Spleen (tissue), 11 donors: ENCODE measurements at regions not wholly inside any gene's neighbourhood (a gene's known extent, or its start where the extent isn't known, plus 50 kb on each side); places are given as distances from the start of the nearest gene placed in this dataset.

ENCODE experiments used
- DNase-seq: peaks from one replicate; pipeline ENCODE4 v3.0.0-alpha.2; 2020
- H3K27ac ChIP-seq, 8 donors: fragments of 200-600 bp; sonication (generic) in 7 of 8; 1 replicate in 4 of 8; 2 replicates in 4 of 8; pipeline versions ENCODE4 v1.5.0 to v1.8.0; 2016 to 2021; ENCODE audit warnings: inconsistent platforms in 4 of 8, mild to moderate bottlenecking in 4 of 8, moderate library complexity in 1 of 8
- H3K27me3 ChIP-seq, 7 donors: fragments of 200-600 bp; sonication (generic) in 6 of 7; replicated peaks in 1 of 7; 1 replicate in 4 of 7; 2 replicates in 3 of 7; pipeline versions ENCODE4 v1.5.0 to v1.8.0; 2016 to 2021; ENCODE audit warnings: inconsistent platforms in 3 of 7, mild to moderate bottlenecking in 1 of 7
- H3K36me3 ChIP-seq, 6 donors: fragments of 200-600 bp; sonication (generic) in 5 of 6; 1 replicate in 4 of 6; 2 replicates in 2 of 6; pipeline versions ENCODE4 v1.5.0 to v1.8.0; 2016 to 2021; ENCODE audit warnings: inconsistent platforms in 2 of 6
- H3K4me1 ChIP-seq, 6 donors: fragments of 200-600 bp; sonication (generic) in 5 of 6; 1 replicate in 3 of 6; 2 replicates in 3 of 6; pipeline versions ENCODE4 v1.5.0 to v1.8.0; 2016 to 2021; ENCODE audit warnings: inconsistent platforms in 3 of 6
- H3K4me3 ChIP-seq, 8 donors: fragments of 200-600 bp; sonication (generic) in 7 of 8; 1 replicate in 4 of 8; 2 replicates in 4 of 8; pipeline versions ENCODE4 v1.5.0 to v1.8.0; 2016 to 2021; ENCODE audit warnings: inconsistent platforms in 4 of 8, mild to moderate bottlenecking in 4 of 8, moderate library complexity in 2 of 8
- H3K9me3 ChIP-seq, 8 donors: fragments of 200-600 bp; sonication (generic) in 7 of 8; 1 replicate in 4 of 8; 2 replicates in 4 of 8; pipeline versions ENCODE4 v1.5.0 to v1.8.0; 2016 to 2021; ENCODE audit warnings: inconsistent platforms in 4 of 8
- POLR2A ChIP-seq, 3 donors: fragments of 450-650 bp; IDR thresholded peaks; one replicate each; pipeline ENCODE4 v1.5.1; 2017; ENCODE audit warnings: antibody characterized with exemption in 3 of 3, mild to moderate bottlenecking in 1 of 3
- POLR2AphosphoS5 ChIP-seq, 3 donors: sonication (generic); formaldehyde crosslinking; IDR thresholded peaks; one replicate each; pipeline ENCODE4 v1.5.1; 2017; ENCODE audit warnings: antibody characterized with exemption in 3 of 3
- WGBS, 5 donors: extraction: QIAGEN DNeasy Blood & Tissue Kit in 3 of 5; methylation state at CpG; one replicate each; pipeline versions ENCODE4 v1.1.5 to v1.1.7; 2013 to 2018; 5-methylcytosine and 5-hydroxymethylcytosine counted together
- intact Hi-C: fragments of 100-400 bp; cut with DNase I; formaldehyde crosslinking; loops from one replicate; pipeline ENCODE4 v1.15.0; 2023; ENCODE audit warnings: low total_unique reads
- TF ChIP-seq, protein P1 (sequence below), 11 experiments: fragments of 200-600 bp in 7 of 11; fragments of 450-650 bp in 4 of 11; sonication (generic) in 4 of 11; IDR thresholded peaks in 8 of 11; conservative IDR thresholded peaks in 3 of 11; 1 replicate in 7 of 11; 2 replicates in 4 of 11; pipeline versions ENCODE4 v1.4.0 to v1.8.0; 2016 to 2021; ENCODE audit warnings: antibody characterized with exemption in 11 of 11, inconsistent platforms in 4 of 11, mild to moderate bottlenecking in 1 of 11
- donor health status: healthy with polysubstance abuse.
- donor health status: DM: no; HTN: no; CAD: no; lungs with moderate emphysema.
- donor health status: DM: no; HTN: no; CAD: no.
- donor health status: Bipolar disorder and iron deficiency.
- donor health status: healthy.
- donor health status: DM: no; HTN: no; CAD: no.
- donor health status: DM: yes; HTN: yes; CAD: no.

GRCh38 chr5:27353540-27353939 lies 315.2 kb upstream of the CDH9 start:
- WGBS, 5 donors: 73 to 83% (median 79%) methylated on average over 6 of the region's 6 CpGs
- Histone ChIP-seq H3K27me3 (no peaks in the 10 kb centered on the region), H3K36me3 (no peaks in the 10 kb centered on the region), H3K27ac (no peak overlapping the region), H3K9me3 (peaks cover 0 to 17% (median 3%) of the 10 kb centered on the region in 8 donors), H3K4me1 (no peaks in the 10 kb centered on the region), H3K4me3 (no peak overlapping the region)
- intact Hi-C loops: no loop called here
- no peak for DNase-seq
- TF ChIP-seq POLR2A (IDR thresholded peaks at IDR 0.05) (no peak), POLR2AphosphoS5 (IDR thresholded peaks at IDR 0.05) (no peak)
- TF ChIP-seq, protein P1, sequence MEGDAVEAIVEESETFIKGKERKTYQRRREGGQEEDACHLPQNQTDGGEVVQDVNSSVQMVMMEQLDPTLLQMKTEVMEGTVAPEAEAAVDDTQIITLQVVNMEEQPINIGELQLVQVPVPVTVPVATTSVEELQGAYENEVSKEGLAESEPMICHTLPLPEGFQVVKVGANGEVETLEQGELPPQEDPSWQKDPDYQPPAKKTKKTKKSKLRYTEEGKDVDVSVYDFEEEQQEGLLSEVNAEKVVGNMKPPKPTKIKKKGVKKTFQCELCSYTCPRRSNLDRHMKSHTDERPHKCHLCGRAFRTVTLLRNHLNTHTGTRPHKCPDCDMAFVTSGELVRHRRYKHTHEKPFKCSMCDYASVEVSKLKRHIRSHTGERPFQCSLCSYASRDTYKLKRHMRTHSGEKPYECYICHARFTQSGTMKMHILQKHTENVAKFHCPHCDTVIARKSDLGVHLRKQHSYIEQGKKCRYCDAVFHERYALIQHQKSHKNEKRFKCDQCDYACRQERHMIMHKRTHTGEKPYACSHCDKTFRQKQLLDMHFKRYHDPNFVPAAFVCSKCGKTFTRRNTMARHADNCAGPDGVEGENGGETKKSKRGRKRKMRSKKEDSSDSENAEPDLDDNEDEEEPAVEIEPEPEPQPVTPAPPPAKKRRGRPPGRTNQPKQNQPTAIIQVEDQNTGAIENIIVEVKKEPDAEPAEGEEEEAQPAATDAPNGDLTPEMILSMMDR (IDR thresholded peaks at IDR 0.05 in 8 of 11, conservative IDR thresholded peaks at IDR 0.05 in 3 of 11): no peak

- intact Hi-C loops: no loop called here
Observed at GRCh38 chr5:27341342-27341741, 303.0 kb upstream of the CDH9 start.

DNA sequence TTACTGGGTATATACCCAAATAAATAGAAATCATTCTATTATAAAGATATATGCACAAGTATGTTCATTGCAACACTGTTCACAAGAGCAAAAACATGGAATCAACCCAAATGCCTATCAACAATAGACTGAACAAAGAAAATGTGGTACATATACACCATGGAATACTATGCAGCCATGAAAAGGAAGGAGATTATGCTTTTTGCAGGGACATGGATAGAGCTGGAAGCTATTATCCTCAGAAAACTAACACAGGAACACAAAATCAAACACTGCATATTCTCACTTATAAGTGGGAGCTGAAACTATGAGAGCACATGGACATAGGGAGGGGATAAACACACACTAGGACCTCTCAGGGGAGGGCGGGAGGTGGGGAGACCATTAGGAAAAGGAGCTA lies 298.4 kb upstream of the CDH9 start:
- intact Hi-C loops: no loop called here
- H3K36me3 ChIP-seq: no peaks in the 10 kb centered on the region
- no peaks in the 10 kb centered on the region for H3K4me1 ChIP-seq
- no peak overlapping the region for H3K4me3 ChIP-seq
- H3K27ac ChIP-seq: no peak overlapping the region
- H3K9me3 ChIP-seq: peaks cover 0 to 31% (median 10%) of the 10 kb centered on the region in 8 donors
- DNase-seq: no peak
- 19 to 96% (median 36%) methylated on average over 1 of the region's 1 CpG for WGBS, 5 donors
- no peak for TF ChIP-seq POLR2AphosphoS5 (IDR thresholded peaks at IDR 0.05)
- no peak for TF ChIP-seq POLR2A (IDR thresholded peaks at IDR 0.05)
- TF ChIP-seq, protein P1 (IDR thresholded peaks at IDR 0.05 in 8 of 11, conservative IDR thresholded peaks at IDR 0.05 in 3 of 11): no peak
- no peaks in the 10 kb centered on the region for H3K27me3 ChIP-seq

More at GRCh38 chr5:27341342-27341741, 303.0 kb upstream of the CDH9 start:
- no peak for DNase-seq
- Histone ChIP-seq H3K36me3 (no peaks in the 10 kb centered on the region), H3K4me3 (no peak overlapping the region), H3K9me3 (peaks cover 0 to 34% (median 9%) of the 10 kb centered on the region in 8 donors), H3K4me1 (no peaks in the 10 kb centered on the region), H3K27ac (no peak overlapping the region), H3K27me3 (no peaks in the 10 kb centered on the region)
- TF ChIP-seq POLR2A (IDR thresholded peaks at IDR 0.05): no peak
- TF ChIP-seq, protein P1 (IDR thresholded peaks at IDR 0.05 in 8 of 11, conservative IDR thresholded peaks at IDR 0.05 in 3 of 11): no peak
- no peak for TF ChIP-seq POLR2AphosphoS5 (IDR thresholded peaks at IDR 0.05)

- TF ChIP-seq POLR2AphosphoS5 (IDR thresholded peaks at IDR 0.05) (no peak), POLR2A (IDR thresholded peaks at IDR 0.05) (no peak)
- TF ChIP-seq, protein P1 (IDR thresholded peaks at IDR 0.05 in 8 of 11, conservative IDR thresholded peaks at IDR 0.05 in 3 of 11): no peak
- no peaks in the 10 kb centered on the region for H3K36me3 ChIP-seq
- no peak overlapping the region for H3K27ac ChIP-seq
- H3K4me3 ChIP-seq: no peak overlapping the region
- intact Hi-C loops: no loop called here
- no peaks in the 10 kb centered on the region for H3K27me3 ChIP-seq
- 78 to 86% (median 83%) methylated on average over 4 of the region's 4 CpGs for WGBS, 5 donors
- DNase-seq: no peak
- peaks cover 0 to 24% (median 15%) of the 10 kb centered on the region in 8 donors for H3K9me3 ChIP-seq
- no peaks in the 10 kb centered on the region for H3K4me1 ChIP-seq
Observed at GRCh38 chr5:27328480-27328879, 290.1 kb upstream of the CDH9 start.
